NCI-H69 (cell line): ENCODE measurements at regions not wholly inside any gene's neighbourhood (a gene's known extent, or its start where the extent isn't known, plus 50 kb on each side); places are given as distances from the start of the nearest gene placed in this dataset.
A peak's percentile ranks its signal among the peaks of the same experiment; 100 is the strongest.
"Not testable (repeated sequence)": the region's sequence is repeated elsewhere in the genome, so short reads cannot be mapped to it uniquely, and the experiment has no call there.

Experiments
- DNase-seq: peaks from one replicate; lab custom pipeline; 2025; lab: John Stamatoyannopoulos, UW

GRCh38 chr4:58063404-58064160, 953.4 kb upstream of the IGFBP7 start:
- peak; percentile 10 for DNase-seq

- no peak for DNase-seq
Measured at GRCh38 chr4:58061967-58062366, 951.8 kb upstream of the IGFBP7 start.

- no peak for DNase-seq
Measured at GRCh38 chr4:58050439-58050838, 940.3 kb upstream of the IGFBP7 start.

GRCh38 chr4:58048491-58048890, 938.3 kb upstream of the IGFBP7 start:
- peak; percentile 0 for DNase-seq

- DNase-seq: no peak
Measured at GRCh38 chr4:58042176-58042575, 932.0 kb upstream of the IGFBP7 start.

GRCh38 chr4:57993944-57994343, 883.8 kb upstream of the IGFBP7 start:
- DNase-seq: no peak

GRCh38 chr4:57989430-57989829, 879.2 kb upstream of the IGFBP7 start:
- no peak for DNase-seq

GRCh38 chr4:57985161-57985560, 875.0 kb upstream of the IGFBP7 start:
- DNase-seq: no peak

GRCh38 chr4:57981123-57981522, 870.9 kb upstream of the IGFBP7 start:
- no peak for DNase-seq

GRCh38 chr4:57974821-57975220, 864.6 kb upstream of the IGFBP7 start:
- no peak for DNase-seq

- DNase-seq: no peak
Measured at GRCh38 chr4:57973819-57974218, 863.6 kb upstream of the IGFBP7 start.

GRCh38 chr4:57971261-57971660, 861.1 kb upstream of the IGFBP7 start:
- peak; percentile 86 for DNase-seq

GRCh38 chr4:57966987-57967760, 857.0 kb upstream of the IGFBP7 start:
- DNase-seq: no peak

- DNase-seq: not testable (repeated sequence)
Measured at GRCh38 chr4:57965431-57965830, 855.2 kb upstream of the IGFBP7 start.

GRCh38 chr4:57945298-57945697, 835.1 kb upstream of the IGFBP7 start:
- no peak for DNase-seq

- no peak for DNase-seq
Measured at GRCh38 chr4:57943682-57944081, 833.5 kb upstream of the IGFBP7 start.

GRCh38 chr4:57937326-57937725, 827.1 kb upstream of the IGFBP7 start:
- not testable (repeated sequence) for DNase-seq

GRCh38 chr4:57926311-57926710, 816.1 kb upstream of the IGFBP7 start:
- no peak for DNase-seq

- DNase-seq: no peak
Measured at GRCh38 chr4:57924951-57925350, 814.8 kb upstream of the IGFBP7 start.

GRCh38 chr4:57916479-57916878, 806.3 kb upstream of the IGFBP7 start:
- DNase-seq: no peak

GRCh38 chr4:57911203-57911602, 801.0 kb upstream of the IGFBP7 start:
- no peak for DNase-seq

- DNase-seq: no peak
Measured at GRCh38 chr4:57910151-57910550, 800.0 kb upstream of the IGFBP7 start.

- no peak for DNase-seq
Measured at GRCh38 chr4:57905965-57906364, 795.8 kb upstream of the IGFBP7 start.
